ENCODE measurements at regions not wholly inside any gene's neighbourhood (a gene's known extent, or its start where the extent isn't known, plus 50 kb on each side); places are given as distances from the start of the nearest gene placed in this dataset.

- Histone ChIP-seq H3F3A (ENCODE audit: insufficient read depth, low read length, poor library complexity, severe bottlenecking) (no peaks in the 10 kb centered on the region), H3K27ac (ENCODE audit: low read length) (no peak overlapping the region), H4K20me1 (ENCODE audit: insufficient read depth) (no peaks in the 10 kb centered on the region), H3K9ac (ENCODE audit: low read length) (no peak overlapping the region), H3K79me2 (replicated peaks; ENCODE audit: insufficient read depth, low read length) (no peaks in the 10 kb centered on the region), H3K4me2 (ENCODE audit: low read length) (no peak overlapping the region), H3K27me3 (ENCODE audit: insufficient read depth, low read depth, low read length) (no peaks in the 10 kb centered on the region), H3K4me3 (ENCODE audit: low read length) (no peak overlapping the region), H3K36me3 (ENCODE audit: insufficient read depth, low read length) (no peaks in the 10 kb centered on the region), H3K9me2 (ENCODE audit: insufficient read depth, low read length) (no peaks in the 10 kb centered on the region), H2AFZ (ENCODE audit: low read depth, low read length) (no peak overlapping the region), H3K9me3 (ENCODE audit: low read length) (peaks cover 3% of the 10 kb centered on the region)
- TF ChIP-seq POLR2AphosphoS5 (IDR thresholded peaks at IDR 0.05): peak; percentile 29
- TF ChIP-seq RAD21 (conservative IDR thresholded peaks at IDR 0.05): no peak
- TF ChIP-seq SMC3 (conservative IDR thresholded peaks at IDR 0.05; ENCODE audit: poor library complexity): no peak
Measured at GRCh38 chr1:199208847-199209246, 570.0 kb downstream of the PTPRC start.

- no peak overlapping the region for H3K9ac ChIP-seq (ENCODE audit: low read length)
- no peak overlapping the region for H3K4me3 ChIP-seq (ENCODE audit: low read length)
- H3K36me3 ChIP-seq (ENCODE audit: insufficient read depth, low read length): no peaks in the 10 kb centered on the region
- no peaks in the 10 kb centered on the region for H3K27me3 ChIP-seq (ENCODE audit: insufficient read depth, low read depth, low read length)
- no peak overlapping the region for H2AFZ ChIP-seq (ENCODE audit: low read depth, low read length)
- no peak overlapping the region for H3K4me2 ChIP-seq (ENCODE audit: low read length)
- H3K9me2 ChIP-seq (ENCODE audit: insufficient read depth, low read length): no peaks in the 10 kb centered on the region
- no peaks in the 10 kb centered on the region for H3K79me2 ChIP-seq (replicated peaks; ENCODE audit: insufficient read depth, low read length)
- H3F3A ChIP-seq (ENCODE audit: insufficient read depth, low read length, poor library complexity, severe bottlenecking): no peaks in the 10 kb centered on the region
- no peaks in the 10 kb centered on the region for H4K20me1 ChIP-seq (ENCODE audit: insufficient read depth)
- TF ChIP-seq SMC3 (conservative IDR thresholded peaks at IDR 0.05; ENCODE audit: poor library complexity) (no peak), POLR2AphosphoS5 (IDR thresholded peaks at IDR 0.05) (no peak), TAF1 (IDR thresholded peaks at IDR 0.05; ENCODE audit: low read depth) (no peak)
- H3K27ac ChIP-seq (ENCODE audit: low read length): no peak overlapping the region
- H3K9me3 ChIP-seq (ENCODE audit: low read length): no peaks in the 10 kb centered on the region
Measured at GRCh38 chr1:199218065-199218464, 579.2 kb downstream of the PTPRC start.

- H3K27me3 ChIP-seq (ENCODE audit: insufficient read depth, low read depth, low read length): no peaks in the 10 kb centered on the region
- no peak overlapping the region for H3K4me3 ChIP-seq (ENCODE audit: low read length)
- no peaks in the 10 kb centered on the region for H3K36me3 ChIP-seq (ENCODE audit: insufficient read depth, low read length)
- no peaks in the 10 kb centered on the region for H3K9me2 ChIP-seq (ENCODE audit: insufficient read depth, low read length)
- H3K9me3 ChIP-seq (ENCODE audit: low read length): no peaks in the 10 kb centered on the region
- no peak for TF ChIP-seq REST (IDR thresholded peaks at IDR 0.05; ENCODE audit: borderline replicate concordance)
- no peak for TF ChIP-seq RAD21 (conservative IDR thresholded peaks at IDR 0.05)
- no peak for TF ChIP-seq POLR2AphosphoS5 (IDR thresholded peaks at IDR 0.05)
- TF ChIP-seq MXI1 (conservative IDR thresholded peaks at IDR 0.05; ENCODE audit: poor library complexity, severe bottlenecking): no peak
- TF ChIP-seq EP300 (conservative IDR thresholded peaks at IDR 0.05; ENCODE audit: poor library complexity, severe bottlenecking): no peak
- no peak for TF ChIP-seq SMC3 (conservative IDR thresholded peaks at IDR 0.05; ENCODE audit: poor library complexity)
- TF ChIP-seq TAF1 (IDR thresholded peaks at IDR 0.05; ENCODE audit: low read depth): no peak
- TF ChIP-seq EZH2 (IDR thresholded peaks at IDR 0.05; ENCODE audit: borderline replicate concordance, insufficient read depth, low read length, poor library complexity, severe bottlenecking): no peak
- no peak for TF ChIP-seq CTCF (IDR thresholded peaks at IDR 0.05; ENCODE audit: poor library complexity, severe bottlenecking)
- no peak overlapping the region for H3K4me2 ChIP-seq (ENCODE audit: low read length)
- no peak overlapping the region for H3K9ac ChIP-seq (ENCODE audit: low read length)
- H3K79me2 ChIP-seq (replicated peaks; ENCODE audit: insufficient read depth, low read length): no peaks in the 10 kb centered on the region
- no peaks in the 10 kb centered on the region for H3F3A ChIP-seq (ENCODE audit: insufficient read depth, low read length, poor library complexity, severe bottlenecking)
- H3K27ac ChIP-seq (ENCODE audit: low read length): no peak overlapping the region
- H4K20me1 ChIP-seq (ENCODE audit: insufficient read depth): no peaks in the 10 kb centered on the region
- no peak overlapping the region for H2AFZ ChIP-seq (ENCODE audit: low read depth, low read length)
Measured at GRCh38 chr1:199218533-199218932, 579.7 kb downstream of the PTPRC start.

Data from neural cell (in vitro differentiated cells).